PC-9 (cell line): ENCODE measurements at regions not wholly inside any gene's neighbourhood (a gene's known extent, or its start where the extent isn't known, plus 50 kb on each side); places are given as distances from the start of the nearest gene placed in this dataset.

Experiments used
- BruUV-seq: library from RNA; stranded (reverse); fragments of 400-500 nt; replicated peaks from 2 replicates; lab custom pipeline; 2021; lab: Mats Ljungman, UMichigan
- CTCF ChIA-PET: fragments of 300-600 bp; sonication (Branson Sonifier 250); formaldehyde crosslinking; loops from one replicate; lab custom pipeline; 2022; ENCODE audit warnings: antibody characterized with exemption; lab: Charles Lee
- POLR2A ChIA-PET: fragments of 300-600 bp; sonication (Branson Sonifier 250); formaldehyde crosslinking; loops from one replicate; lab custom pipeline; 2022; ENCODE audit warnings: antibody characterized with exemption; ENCODE audit not compliant: unreplicated experiment; lab: Charles Lee
- DNase-seq, 2 experiments: peaks; one replicate each; pipeline versions ENCODE4 v3.0.0 to v3.0.0-alpha.2; 2015 to 2022; ENCODE audit warnings: mixed read lengths in 1 of 2
- H2AFZ ChIP-seq: fragments of 200-600 bp; sonication (generic); 2 replicates; pipeline ENCODE4 v1.8.1; 2017; ENCODE audit warnings: antibody characterized with exemption
- H3F3A ChIP-seq: fragments of 200-600 bp; sonication (generic); 2 replicates; pipeline ENCODE4 v1.8.1; 2017; ENCODE audit warnings: antibody characterized with exemption, mild to moderate bottlenecking, low read depth; ENCODE audit not compliant: insufficient read depth
- H3K27ac ChIP-seq: fragments of 200-600 bp; sonication (generic); 2 replicates; pipeline ENCODE4 v1.6.1; 2016; ENCODE audit warnings: mixed run types
- H3K27me3 ChIP-seq: fragments of 200-600 bp; sonication (generic); 2 replicates; pipeline ENCODE4 v1.6.1; 2016; ENCODE audit warnings: low read depth, mixed run types; ENCODE audit not compliant: insufficient read depth
- H3K36me3 ChIP-seq: fragments of 200-600 bp; sonication (generic); 2 replicates; pipeline ENCODE4 v1.6.1; 2016; ENCODE audit warnings: low read depth, mixed run types
- H3K4me1 ChIP-seq: fragments of 200-600 bp; sonication (generic); replicated peaks from 2 replicates; pipeline ENCODE4 v1.6.1; 2016; ENCODE audit warnings: mixed run types; ENCODE audit not compliant: insufficient read depth
- H3K4me2 ChIP-seq: fragments of 200-600 bp; sonication (generic); 2 replicates; pipeline ENCODE4 v1.6.1; 2017; ENCODE audit warnings: mixed run types
- H3K4me3 ChIP-seq: fragments of 200-600 bp; sonication (generic); 2 replicates; pipeline ENCODE4 v1.6.1; 2016; ENCODE audit warnings: mixed run types
- H3K79me2 ChIP-seq: fragments of 200-600 bp; sonication (generic); 2 replicates; pipeline ENCODE4 v1.6.1; 2017; ENCODE audit warnings: low read depth, mixed run types
- H3K9me2 ChIP-seq: fragments of 200-600 bp; sonication (generic); 2 replicates; pipeline ENCODE4 v1.8.1; 2017; ENCODE audit warnings: mild to moderate bottlenecking; ENCODE audit not compliant: insufficient read depth
- H3K9me3 ChIP-seq: fragments of 200-600 bp; sonication (generic); 2 replicates; pipeline ENCODE4 v1.8.1; 2016; ENCODE audit warnings: low read depth; ENCODE audit not compliant: insufficient read depth
- H4K20me1 ChIP-seq: fragments of 200-600 bp; sonication (generic); 2 replicates; pipeline ENCODE4 v1.8.1; 2017; ENCODE audit not compliant: insufficient read depth
- CTCF ChIP-seq: fragments of 200-600 bp; sonication (generic); conservative IDR thresholded peaks from 2 replicates; pipeline ENCODE4 v1.6.1; 2017; ENCODE audit warnings: mixed run types, antibody characterized with exemption, mild to moderate bottlenecking, moderate library complexity
- EZH2 ChIP-seq: fragments of 200-600 bp; sonication (generic); IDR thresholded peaks from 2 replicates; pipeline ENCODE4 v1.8.0; 2017; ENCODE audit warnings: antibody characterized with exemption, low read depth
- intact Hi-C: fragments of 100-400 bp; cut with micrococcal nuclease; formaldehyde crosslinking; loops from one replicate; pipeline ENCODE4 v1.10.0; 2022; ENCODE audit not compliant: unreplicated experiment

GRCh38 chr13:62432295-62432694, 1016.6 kb upstream of the PCDH20 start:
- TF ChIP-seq CTCF (no peak), EZH2 (no peak)
- no peaks in the 10 kb centered on the region for H3K27me3 ChIP-seq
- H3K4me3 ChIP-seq = no peak overlapping the region
- no peak for DNase-seq
- H4K20me1 ChIP-seq = no peaks in the 10 kb centered on the region
- CTCF ChIA-PET = no interaction called here
- no peak overlapping the region for H3K27ac ChIP-seq
- no peaks in the 10 kb centered on the region for H3K79me2 ChIP-seq
- BruUV-seq = no TSS peak
- H3K36me3 ChIP-seq = no peaks in the 10 kb centered on the region
- H3K9me3 ChIP-seq = no peaks in the 10 kb centered on the region
- H3K4me2 ChIP-seq = no peak overlapping the region
- H3F3A ChIP-seq = no peaks in the 10 kb centered on the region
- no peaks in the 10 kb centered on the region for H3K4me1 ChIP-seq
- intact Hi-C loops = no loop called here
- POLR2A ChIA-PET = no interaction called here
- H2AFZ ChIP-seq = no peak overlapping the region
- H3K9me2 ChIP-seq = no peaks in the 10 kb centered on the region

GRCh38 chr13:62431852-62432251, 1016.2 kb upstream of the PCDH20 start:
- Histone ChIP-seq H3K4me2 (no peak overlapping the region), H3K9me2 (no peaks in the 10 kb centered on the region; the same call in 1 of the 2 replicates), H3K27ac (no peak overlapping the region), H3K27me3 (no peaks in the 10 kb centered on the region), H3K4me1 (no peaks in the 10 kb centered on the region), H4K20me1 (no peaks in the 10 kb centered on the region), H3K36me3 (no peaks in the 10 kb centered on the region), H3F3A (no peaks in the 10 kb centered on the region), H2AFZ (no peak overlapping the region), H3K9me3 (no peaks in the 10 kb centered on the region), H3K79me2 (no peaks in the 10 kb centered on the region), H3K4me3 (no peak overlapping the region)
- no peak for TF ChIP-seq EZH2
- no peak for TF ChIP-seq CTCF
- DNase-seq = no peak
- CTCF ChIA-PET = no interaction called here
- POLR2A ChIA-PET = interaction anchor here (0.6 kb wide), 1 partner anchor 638 kb away, joined by 3 read pairs; no protein-coding TSS in a partner anchor
- BruUV-seq = no TSS peak
- intact Hi-C loops = no loop called here

- Histone ChIP-seq H3K4me2 (no peak overlapping the region), H3K9me2 (no peaks in the 10 kb centered on the region), H3F3A (no peaks in the 10 kb centered on the region), H3K9me3 (no peaks in the 10 kb centered on the region), H3K36me3 (no peaks in the 10 kb centered on the region), H2AFZ (no peak overlapping the region), H3K27me3 (no peaks in the 10 kb centered on the region), H4K20me1 (no peaks in the 10 kb centered on the region), H3K4me1 (no peaks in the 10 kb centered on the region), H3K27ac (no peak overlapping the region), H3K4me3 (no peak overlapping the region), H3K79me2 (no peaks in the 10 kb centered on the region)
- no TSS peak for BruUV-seq
- intact Hi-C loops = no loop called here
- CTCF ChIA-PET = no interaction called here
- DNase-seq = no peak
- POLR2A ChIA-PET = no interaction called here
- TF ChIP-seq EZH2 (no peak), CTCF (no peak)
These were observed 1003.2 kb upstream of the PCDH20 start for GRCh38 chr13:62418872-62419271.
